T-helper 1 cell treated with Interleukin-12 subunit alpha and Interleukin-12 subunit beta and Interleukin-4 antibody, amounts not matched to agents 30 μg/mL and 1 μg/mL, for 36 hours (primary cell): ENCODE measurements at regions not wholly inside any gene's neighbourhood (a gene's known extent, or its start where the extent isn't known, plus 50 kb on each side); places are given as distances from the start of the nearest gene placed in this dataset.

Experiments used
- H3K27ac Mint-ChIP-seq: one replicate; pipeline ENCODE4 v1.8.0; 2021; ENCODE audit warnings: mild to moderate bottlenecking, mixed read lengths
- H3K27me3 Mint-ChIP-seq: one replicate; pipeline ENCODE4 v1.8.0; 2021; ENCODE audit warnings: low read depth, mixed read lengths
- H3K36me3 Mint-ChIP-seq: one replicate; pipeline ENCODE4 v1.8.0; 2021; ENCODE audit warnings: low read depth, mixed read lengths
- H3K4me1 Mint-ChIP-seq: one replicate; pipeline ENCODE4 v1.8.0; 2021; ENCODE audit warnings: low read depth, mixed read lengths
- H3K4me3 Mint-ChIP-seq: one replicate; pipeline ENCODE4 v1.8.0; 2021; ENCODE audit warnings: mild to moderate bottlenecking, moderate library complexity, mixed read lengths
- H3K9me3 Mint-ChIP-seq: one replicate; pipeline ENCODE4 v1.8.0; 2021; ENCODE audit warnings: mixed read lengths

- H3K27ac Mint-ChIP-seq = no peak overlapping the region
- no peaks in the 10 kb centered on the region for H3K9me3 Mint-ChIP-seq
- H3K36me3 Mint-ChIP-seq = no peaks in the 10 kb centered on the region
- no peaks in the 10 kb centered on the region for H3K27me3 Mint-ChIP-seq
- H3K4me3 Mint-ChIP-seq = no peak overlapping the region
- H3K4me1 Mint-ChIP-seq = peaks cover 19% of the 10 kb centered on the region
These were observed 70.6 kb upstream of the SNRK start for GRCh38 chr3:43215663-43216275.

GRCh38 chr3:43215138-43215537 lies 71.2 kb upstream of the SNRK start:
- H3K9me3 Mint-ChIP-seq = no peaks in the 10 kb centered on the region
- H3K4me1 Mint-ChIP-seq = peaks cover 16% of the 10 kb centered on the region
- H3K27ac Mint-ChIP-seq = no peak overlapping the region
- H3K27me3 Mint-ChIP-seq = no peaks in the 10 kb centered on the region
- no peak overlapping the region for H3K4me3 Mint-ChIP-seq
- no peaks in the 10 kb centered on the region for H3K36me3 Mint-ChIP-seq

DNA sequence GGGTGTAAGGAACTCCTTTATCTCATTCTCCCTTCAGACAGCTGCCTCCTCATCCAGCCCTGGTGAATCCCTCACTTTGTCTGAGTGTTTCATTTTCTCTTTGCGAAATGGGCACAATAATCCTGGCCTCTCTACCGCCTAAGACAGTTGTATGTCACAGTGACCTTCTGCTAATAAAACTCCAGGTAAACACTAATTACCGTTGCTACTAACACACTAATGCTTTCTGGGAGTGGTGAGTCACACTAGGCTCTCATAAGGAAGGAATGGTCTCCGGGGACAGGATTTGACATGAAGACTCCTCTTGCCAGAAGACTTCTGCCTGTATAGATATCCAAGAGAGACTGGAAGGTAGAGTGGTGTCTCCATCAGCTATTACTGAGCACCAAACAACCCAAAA lies 71.7 kb upstream of the SNRK start:
- Mint-ChIP-seq H3K27me3 (no peaks in the 10 kb centered on the region), H3K4me1 (peaks cover 16% of the 10 kb centered on the region), H3K9me3 (no peaks in the 10 kb centered on the region), H3K36me3 (no peaks in the 10 kb centered on the region), H3K27ac (no peak overlapping the region), H3K4me3 (no peak overlapping the region)

- H3K9me3 Mint-ChIP-seq = no peaks in the 10 kb centered on the region
- H3K4me3 Mint-ChIP-seq = no peak overlapping the region
- H3K4me1 Mint-ChIP-seq = peaks cover 16% of the 10 kb centered on the region
- H3K27me3 Mint-ChIP-seq = peaks cover under 1% of the 10 kb centered on the region
- no peaks in the 10 kb centered on the region for H3K36me3 Mint-ChIP-seq
- H3K27ac Mint-ChIP-seq = no peak overlapping the region
These were observed 72.7 kb upstream of the SNRK start for GRCh38 chr3:43213631-43214030.

GRCh38 chr3:43212914-43213611 lies 73.3 kb upstream of the SNRK start:
- Mint-ChIP-seq H3K36me3 (no peaks in the 10 kb centered on the region), H3K27me3 (peaks cover 7% of the 10 kb centered on the region), H3K27ac (no peak overlapping the region), H3K4me3 (no peak overlapping the region), H3K9me3 (no peaks in the 10 kb centered on the region), H3K4me1 (peaks cover 16% of the 10 kb centered on the region)

DNA sequence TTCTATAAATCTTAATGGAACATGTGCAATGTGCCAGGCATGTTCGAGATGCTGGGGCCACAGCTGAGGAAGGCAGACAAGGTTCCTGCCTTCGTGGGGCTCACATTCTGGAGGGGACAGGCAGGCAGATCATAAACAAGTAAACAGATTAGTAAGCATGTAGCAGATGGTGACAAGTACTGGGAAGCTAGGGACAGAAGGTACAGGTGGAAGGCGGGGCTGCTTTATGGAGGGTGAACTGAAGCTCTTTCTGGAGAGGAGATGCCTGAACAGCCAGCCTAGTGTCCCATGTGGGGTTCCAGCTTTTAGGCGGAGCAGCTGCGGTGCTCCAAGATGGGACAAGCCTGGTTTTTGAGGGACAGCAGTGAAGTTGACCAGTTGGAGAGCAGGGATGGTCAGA lies 74.7 kb upstream of the SNRK start:
- H3K4me3 Mint-ChIP-seq = no peak overlapping the region
- peaks cover 9% of the 10 kb centered on the region for H3K4me1 Mint-ChIP-seq
- peaks cover 10% of the 10 kb centered on the region for H3K27me3 Mint-ChIP-seq

DNA sequence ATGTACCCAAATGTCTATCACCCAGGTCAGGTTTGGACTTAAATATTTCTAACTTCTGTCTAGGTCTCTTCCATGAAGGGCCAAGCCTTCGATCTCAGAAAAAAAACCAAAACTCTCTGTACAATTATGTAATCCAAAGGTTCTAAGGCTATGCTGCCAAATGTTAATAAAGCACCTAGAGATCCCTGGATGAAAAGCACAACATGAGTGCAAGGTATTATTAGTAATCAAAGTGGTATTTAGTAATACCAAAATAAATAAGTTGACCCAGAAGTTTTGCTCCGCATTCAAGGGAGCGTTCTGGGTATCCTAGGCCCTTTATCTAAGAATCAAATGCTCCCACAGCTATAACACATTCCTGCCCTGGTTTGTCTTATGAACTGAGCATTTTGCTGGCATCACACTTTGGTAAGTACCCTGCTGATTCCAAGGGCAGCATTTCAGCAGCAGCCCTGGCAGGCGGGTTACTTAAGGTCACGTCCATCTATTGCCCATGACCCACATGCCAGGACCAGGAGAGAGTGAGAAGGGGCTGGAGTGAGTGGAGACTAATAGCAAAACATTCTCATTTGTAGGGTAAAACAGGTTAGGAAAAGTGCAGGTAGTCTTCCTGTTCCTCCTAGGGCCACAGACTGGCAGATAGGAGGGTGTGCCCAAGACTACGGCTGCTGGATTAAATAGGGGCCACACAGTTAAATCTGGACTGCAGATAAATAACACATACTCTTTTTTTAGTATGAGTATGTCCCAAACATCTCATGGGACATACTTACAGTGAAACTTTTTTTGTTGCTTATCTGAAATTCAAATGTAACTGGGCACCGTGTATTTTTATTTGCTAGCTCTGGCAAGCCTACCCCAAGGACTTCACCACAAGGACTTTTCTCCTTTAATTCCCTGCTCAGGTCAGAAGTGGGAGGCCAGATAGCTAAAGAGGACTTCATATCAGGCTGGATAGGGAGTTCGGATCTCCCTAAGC lies 76.0 kb upstream of the SNRK start:
- peaks cover 2% of the 10 kb centered on the region for H3K4me1 Mint-ChIP-seq
- no peaks in the 10 kb centered on the region for H3K9me3 Mint-ChIP-seq
- no peaks in the 10 kb centered on the region for H3K36me3 Mint-ChIP-seq
- peaks cover 10% of the 10 kb centered on the region for H3K27me3 Mint-ChIP-seq
- no peak overlapping the region for H3K27ac Mint-ChIP-seq
- no peak overlapping the region for H3K4me3 Mint-ChIP-seq

More for the DNA sequence above, 74.7 kb upstream of the SNRK start:
- no peaks in the 10 kb centered on the region for H3K36me3 Mint-ChIP-seq
- H3K27ac Mint-ChIP-seq = no peak overlapping the region
- no peaks in the 10 kb centered on the region for H3K9me3 Mint-ChIP-seq

DNA sequence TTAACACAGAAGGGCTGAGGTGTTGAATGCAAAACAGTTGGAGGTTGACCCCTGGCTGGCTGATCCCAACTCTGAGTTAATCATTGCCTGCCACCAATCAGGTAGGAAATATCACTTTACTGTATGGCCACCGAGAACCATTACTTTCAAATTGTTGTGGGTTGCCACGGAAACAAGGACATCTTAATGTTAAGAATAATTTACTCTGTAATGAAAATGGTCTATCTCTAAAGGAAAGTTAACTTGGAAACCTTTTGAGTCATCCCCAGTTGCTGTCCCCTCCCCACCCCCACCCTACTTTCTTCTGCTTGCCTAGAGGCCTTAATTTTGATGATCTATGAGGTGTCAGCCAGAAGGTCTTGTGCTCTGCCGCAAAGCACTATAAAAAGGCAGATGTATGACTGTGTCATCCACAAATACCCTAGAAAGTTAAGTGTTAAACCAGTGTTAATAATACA lies 78.7 kb upstream of the SNRK start:
- H3K27me3 Mint-ChIP-seq = peaks cover 10% of the 10 kb centered on the region
- no peaks in the 10 kb centered on the region for H3K4me1 Mint-ChIP-seq
- no peaks in the 10 kb centered on the region for H3K36me3 Mint-ChIP-seq
- H3K27ac Mint-ChIP-seq = no peak overlapping the region
- no peaks in the 10 kb centered on the region for H3K9me3 Mint-ChIP-seq
- H3K4me3 Mint-ChIP-seq = no peak overlapping the region

GRCh38 chr3:43206632-43207031 lies 79.7 kb upstream of the SNRK start:
- H3K36me3 Mint-ChIP-seq = no peaks in the 10 kb centered on the region

DNA sequence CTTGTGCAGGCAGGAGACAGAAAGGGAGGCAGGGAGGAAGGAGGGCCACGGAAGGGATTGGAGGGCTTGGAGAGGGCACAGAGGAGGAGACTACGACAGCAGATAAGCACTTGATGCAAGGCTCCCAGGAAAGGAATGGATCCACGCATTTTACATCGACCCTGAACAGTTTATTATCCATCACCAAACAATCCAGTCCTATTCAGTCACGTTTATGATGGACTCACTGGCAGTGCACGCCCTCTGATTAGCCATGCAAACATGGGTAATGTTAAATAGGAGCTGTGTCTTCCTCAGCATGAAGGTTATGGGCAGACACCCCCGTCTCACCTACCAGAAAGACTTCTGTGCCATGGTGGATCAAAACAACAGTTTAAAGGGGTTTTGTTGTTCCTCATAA lies 80.2 kb upstream of the SNRK start:
- peaks cover 16% of the 10 kb centered on the region for H3K27me3 Mint-ChIP-seq
- H3K36me3 Mint-ChIP-seq = no peaks in the 10 kb centered on the region
- peaks cover 3% of the 10 kb centered on the region for H3K9me3 Mint-ChIP-seq
- no peak overlapping the region for H3K27ac Mint-ChIP-seq
- H3K4me1 Mint-ChIP-seq = no peaks in the 10 kb centered on the region
- H3K4me3 Mint-ChIP-seq = no peak overlapping the region

More at GRCh38 chr3:43206632-43207031, 79.7 kb upstream of the SNRK start:
- H3K4me1 Mint-ChIP-seq = no peaks in the 10 kb centered on the region
- no peaks in the 10 kb centered on the region for H3K9me3 Mint-ChIP-seq
- no peak overlapping the region for H3K4me3 Mint-ChIP-seq
- no peak overlapping the region for H3K27ac Mint-ChIP-seq
- H3K27me3 Mint-ChIP-seq = peaks cover 11% of the 10 kb centered on the region

DNA sequence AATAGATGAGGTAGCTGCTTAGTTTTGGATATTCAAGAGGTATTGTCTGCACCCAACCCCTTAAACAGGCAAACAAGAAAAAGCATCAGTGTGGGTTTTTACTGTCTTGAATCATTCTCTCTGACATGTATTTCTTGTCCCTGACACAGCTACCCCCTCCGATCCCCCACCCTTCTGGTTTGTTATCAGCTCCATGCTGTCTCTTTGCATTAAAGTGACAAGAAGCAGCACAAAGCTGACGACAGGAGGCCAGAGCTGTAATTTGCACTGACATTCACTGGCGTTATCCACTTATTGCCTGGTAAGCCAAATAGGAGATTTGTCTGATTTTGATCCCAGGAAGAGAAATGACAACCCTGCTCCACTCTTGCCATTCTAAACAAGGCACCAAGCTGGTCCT lies 83.3 kb upstream of the SNRK start:
- peaks cover 15% of the 10 kb centered on the region for H3K4me1 Mint-ChIP-seq
- no peak overlapping the region for H3K4me3 Mint-ChIP-seq
- H3K27me3 Mint-ChIP-seq = peaks cover 31% of the 10 kb centered on the region
- no peak overlapping the region for H3K27ac Mint-ChIP-seq
- peaks cover 18% of the 10 kb centered on the region for H3K9me3 Mint-ChIP-seq
- peaks cover 6% of the 10 kb centered on the region for H3K36me3 Mint-ChIP-seq

- H3K27me3 Mint-ChIP-seq = peaks cover 32% of the 10 kb centered on the region
- H3K9me3 Mint-ChIP-seq = peaks cover 18% of the 10 kb centered on the region
- H3K4me1 Mint-ChIP-seq = peaks cover 15% of the 10 kb centered on the region
- H3K36me3 Mint-ChIP-seq = peaks cover 6% of the 10 kb centered on the region
- no peak overlapping the region for H3K27ac Mint-ChIP-seq
- no peak overlapping the region for H3K4me3 Mint-ChIP-seq
These were observed 84.8 kb upstream of the SNRK start for GRCh38 chr3:43201581-43201980.

- Mint-ChIP-seq H3K27ac (no peak overlapping the region), H3K27me3 (peaks cover 33% of the 10 kb centered on the region), H3K4me1 (peaks cover 31% of the 10 kb centered on the region), H3K4me3 (no peak overlapping the region), H3K9me3 (peaks cover 18% of the 10 kb centered on the region), H3K36me3 (peaks cover 6% of the 10 kb centered on the region)
These were observed 86.6 kb upstream of the SNRK start for GRCh38 chr3:43199645-43200306.
